HG02885 (cell line): ENCODE measurements at regions not wholly inside any gene's neighbourhood (a gene's known extent, or its start where the extent isn't known, plus 50 kb on each side); places are given as distances from the start of the nearest gene placed in this dataset.

ENCODE experiments used
- ATAC-seq: cut with Tn5 transposase; IDR thresholded peaks from one replicate; pipeline ENCODE4 v1.9.1; 2021; ENCODE audit warnings: mild to moderate bottlenecking; ENCODE audit not compliant: unreplicated experiment, poor library complexity

- no peak for ATAC-seq
Measured at GRCh38 chr18:69109686-69110085, 291.0 kb upstream of the DOK6 start.

GRCh38 chr18:69120833-69121232 lies 279.9 kb upstream of the DOK6 start:
- no peak for ATAC-seq

GRCh38 chr18:69123421-69123820 lies 277.3 kb upstream of the DOK6 start:
- no peak for ATAC-seq

- no peak for ATAC-seq
Measured at GRCh38 chr18:69127873-69128500, 272.7 kb upstream of the DOK6 start.

- ATAC-seq: no peak
Measured at GRCh38 chr18:69128566-69128965, 272.1 kb upstream of the DOK6 start.

- ATAC-seq: no peak
Measured at GRCh38 chr18:69128978-69129377, 271.7 kb upstream of the DOK6 start.

GRCh38 chr18:69138088-69138487 lies 262.6 kb upstream of the DOK6 start:
- ATAC-seq: no peak

- ATAC-seq: no peak
Measured at GRCh38 chr18:69143084-69143483, 257.6 kb upstream of the DOK6 start.

GRCh38 chr18:69152436-69152835 lies 248.3 kb upstream of the DOK6 start:
- no peak for ATAC-seq

GRCh38 chr18:69157906-69158305 lies 242.8 kb upstream of the DOK6 start:
- ATAC-seq: no peak

- ATAC-seq: no peak
Measured at GRCh38 chr18:69158944-69159343, 241.7 kb upstream of the DOK6 start.

- ATAC-seq: no peak
Measured at GRCh38 chr18:69161383-69162028, 239.2 kb upstream of the DOK6 start.

GRCh38 chr18:69162649-69163048 lies 238.0 kb upstream of the DOK6 start:
- ATAC-seq: no peak

- no peak for ATAC-seq
Measured at GRCh38 chr18:69172046-69172445, 228.6 kb upstream of the DOK6 start.

- no peak for ATAC-seq
Measured at GRCh38 chr18:69175681-69176080, 225.0 kb upstream of the DOK6 start.

GRCh38 chr18:69176741-69177140 lies 223.9 kb upstream of the DOK6 start:
- ATAC-seq: no peak

GRCh38 chr18:69177702-69178101 lies 223.0 kb upstream of the DOK6 start:
- no peak for ATAC-seq

- ATAC-seq: no peak
Measured at GRCh38 chr18:69186162-69186561, 214.5 kb upstream of the DOK6 start.

- ATAC-seq: no peak
Measured at GRCh38 chr18:69196336-69196735, 204.4 kb upstream of the DOK6 start.

GRCh38 chr18:69205925-69206324 lies 194.8 kb upstream of the DOK6 start:
- no peak for ATAC-seq

- ATAC-seq: no peak
Measured at GRCh38 chr18:69208545-69208944, 192.1 kb upstream of the DOK6 start.

- no peak for ATAC-seq
Measured at GRCh38 chr18:69209761-69210160, 190.9 kb upstream of the DOK6 start.
